AG09319 (cell line): ENCODE measurements at regions not wholly inside any gene's neighbourhood (a gene's known extent, or its start where the extent isn't known, plus 50 kb on each side); places are given as distances from the start of the nearest gene placed in this dataset.

ENCODE experiments used
- DNase-seq: peaks from one replicate; pipeline ENCODE4 v3.0.0-alpha.2; 2010; ENCODE audit warnings: low read depth; ENCODE audit errors: extremely low read depth
- CTCF ChIP-seq: IDR thresholded peaks from 2 replicates; pipeline ENCODE4 v1.5.1; 2011; ENCODE audit warnings: low read depth, mild to moderate bottlenecking, inconsistent platforms, low read length, moderate library complexity

- no peak for TF ChIP-seq CTCF
Observed at GRCh38 chr1:218617986-218618385, 272.9 kb downstream of the TGFB2 start.

GRCh38 chr1:218620956-218621355 lies 275.8 kb downstream of the TGFB2 start:
- TF ChIP-seq CTCF, result no peak
- DNase-seq, result no peak

More at GRCh38 chr1:218617986-218618385, 272.9 kb downstream of the TGFB2 start:
- no peak for DNase-seq

- no peak for TF ChIP-seq CTCF
- DNase-seq, result no peak
Observed at GRCh38 chr1:218624052-218624451, 278.9 kb downstream of the TGFB2 start.

- TF ChIP-seq CTCF, result no peak
- DNase-seq, result no peak
Observed at GRCh38 chr1:218625393-218625792, 280.3 kb downstream of the TGFB2 start.

- no peak for DNase-seq
- no peak for TF ChIP-seq CTCF
Observed at GRCh38 chr1:218633238-218633988, 288.3 kb downstream of the TGFB2 start.

- no peak for DNase-seq
- no peak for TF ChIP-seq CTCF
Observed at GRCh38 chr1:218634212-218634611, 289.1 kb downstream of the TGFB2 start.

GRCh38 chr1:218636548-218636947 lies 291.4 kb downstream of the TGFB2 start:
- no peak for TF ChIP-seq CTCF
- no peak for DNase-seq
